ENCODE measurements at regions not wholly inside any gene's neighbourhood (a gene's known extent, or its start where the extent isn't known, plus 50 kb on each side); places are given as distances from the start of the nearest gene placed in this dataset.

DNA sequence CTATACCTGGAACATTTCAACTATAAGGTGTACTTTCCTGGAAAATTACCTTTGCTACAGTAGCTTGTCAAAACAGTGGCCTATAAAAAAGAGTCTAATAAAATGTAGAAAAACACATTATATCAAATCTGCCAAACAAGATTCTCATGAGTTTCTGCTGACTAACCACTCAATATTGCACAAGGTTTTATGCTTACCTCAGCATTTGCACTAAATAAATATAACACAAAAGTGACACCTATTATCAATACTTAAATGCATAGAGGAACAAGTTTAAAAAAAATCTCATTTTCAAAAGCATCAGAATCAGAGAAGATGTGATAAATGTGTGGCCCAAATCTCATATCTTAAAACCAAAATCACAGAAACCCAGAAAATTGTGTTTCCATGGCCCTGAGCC lies 281.4 kb downstream of the RSL24D1 start:
- DNase-seq (ENCODE audit: low read depth), result no peak
- no peak overlapping the region for H3K4me3 ChIP-seq (ENCODE audit: control insufficient read depth, low read depth, low read length)
- no peak for TF ChIP-seq CTCF (IDR thresholded peaks at IDR 0.05; ENCODE audit: control insufficient read depth, insufficient read depth, low read depth, low read length, missing control alignments)

DNA sequence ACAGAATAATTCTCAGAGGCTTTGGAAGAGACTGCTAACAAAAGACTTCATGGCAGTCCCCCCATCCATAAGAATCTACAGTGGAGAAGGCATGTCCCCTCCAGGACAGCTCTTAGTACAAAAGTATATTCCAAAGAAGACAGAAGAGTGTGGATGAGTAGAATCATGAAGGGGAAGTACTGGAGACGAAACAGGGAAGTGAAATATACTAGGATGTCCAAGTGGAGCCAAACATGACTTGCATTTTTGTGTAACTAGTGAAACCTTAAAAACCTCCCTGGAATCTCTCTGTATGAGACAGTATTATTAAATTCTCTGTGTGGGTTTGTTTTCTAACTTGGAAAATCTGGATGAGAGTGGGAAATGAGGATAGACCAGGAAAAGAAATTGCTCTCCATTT lies 312.4 kb downstream of the RSL24D1 start:
- DNase-seq (ENCODE audit: low read depth), result no peak
- H3K4me3 ChIP-seq (ENCODE audit: control insufficient read depth, low read depth, low read length), result no peak overlapping the region
- no peak for TF ChIP-seq CTCF (IDR thresholded peaks at IDR 0.05; ENCODE audit: control insufficient read depth, insufficient read depth, low read depth, low read length, missing control alignments)

DNA sequence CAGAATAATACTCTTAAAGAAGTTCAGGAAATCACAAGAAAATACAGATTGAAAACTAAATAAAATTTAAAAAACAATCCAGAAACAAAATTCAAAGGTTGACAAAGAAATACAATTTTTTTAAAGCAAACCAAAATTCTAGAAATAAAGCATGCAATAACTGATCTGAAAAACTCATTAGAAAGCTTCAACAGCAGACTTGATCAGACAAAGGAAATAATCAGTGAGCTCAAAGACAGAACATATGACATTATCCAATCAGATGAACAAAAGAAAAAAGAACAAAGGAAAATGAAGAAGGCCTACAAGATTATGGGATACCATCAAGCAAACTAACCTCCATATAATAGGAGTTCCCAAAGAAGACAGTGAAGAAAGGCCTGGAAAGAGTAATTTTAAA lies 336.8 kb downstream of the RSL24D1 start:
- no peak for DNase-seq (ENCODE audit: low read depth)
- H3K4me3 ChIP-seq (ENCODE audit: control insufficient read depth, low read depth, low read length), result no peak overlapping the region
- TF ChIP-seq CTCF (IDR thresholded peaks at IDR 0.05; ENCODE audit: control insufficient read depth, insufficient read depth, low read depth, low read length, missing control alignments), result no peak

- no peak for DNase-seq (ENCODE audit: low read depth)
- no peak overlapping the region for H3K4me3 ChIP-seq (ENCODE audit: control insufficient read depth, low read depth, low read length)
- TF ChIP-seq CTCF (IDR thresholded peaks at IDR 0.05; ENCODE audit: control insufficient read depth, insufficient read depth, low read depth, low read length, missing control alignments), result no peak
Observed at GRCh38 chr15:54854667-54855066, 342.1 kb downstream of the RSL24D1 start.

GRCh38 chr15:54850101-54850500 lies 346.6 kb downstream of the RSL24D1 start:
- no peak overlapping the region for H3K4me3 ChIP-seq (ENCODE audit: control insufficient read depth, low read depth, low read length)
- no peak for DNase-seq (ENCODE audit: low read depth)
- no peak for TF ChIP-seq CTCF (IDR thresholded peaks at IDR 0.05; ENCODE audit: control insufficient read depth, insufficient read depth, low read depth, low read length, missing control alignments)

GRCh38 chr15:54843006-54843405 lies 353.7 kb downstream of the RSL24D1 start:
- H3K4me3 ChIP-seq (ENCODE audit: control insufficient read depth, low read depth, low read length), result no peak overlapping the region
- DNase-seq (ENCODE audit: low read depth), result no peak
- no peak for TF ChIP-seq CTCF (IDR thresholded peaks at IDR 0.05; ENCODE audit: control insufficient read depth, insufficient read depth, low read depth, low read length, missing control alignments)

DNA sequence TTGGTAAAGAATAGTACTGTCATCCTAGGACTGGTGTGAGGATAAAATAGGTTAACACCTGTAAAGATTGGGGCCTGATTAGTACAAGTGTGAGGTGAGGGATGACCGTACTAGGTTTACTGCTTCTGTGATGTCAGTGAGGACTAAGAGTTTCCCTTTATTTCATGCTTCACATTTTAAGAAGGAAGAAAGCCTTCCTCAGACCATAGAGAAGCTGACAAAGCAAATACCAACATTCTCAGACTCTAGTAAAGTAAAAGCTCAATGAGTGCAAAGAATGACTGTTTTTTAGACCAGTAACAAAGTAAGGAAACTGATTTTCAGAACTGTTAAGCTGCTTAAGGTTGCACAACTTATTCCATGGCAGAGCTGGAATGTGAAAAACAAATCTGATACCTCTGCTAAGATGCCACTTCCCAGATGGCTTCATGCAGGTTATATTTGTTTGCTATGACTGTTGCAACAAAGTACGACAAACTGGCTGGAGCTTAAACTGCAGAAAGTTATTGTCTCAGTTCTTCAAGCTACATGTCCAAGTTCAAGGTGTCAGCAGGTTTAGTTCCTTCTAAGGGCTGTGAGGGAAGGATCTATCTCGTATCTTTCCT lies 354.9 kb downstream of the RSL24D1 start:
- no peak overlapping the region for H3K4me3 ChIP-seq (ENCODE audit: control insufficient read depth, low read depth, low read length)
- no peak for TF ChIP-seq CTCF (IDR thresholded peaks at IDR 0.05; ENCODE audit: control insufficient read depth, insufficient read depth, low read depth, low read length, missing control alignments)
- no peak for DNase-seq (ENCODE audit: low read depth)
